Stomach (tissue), 8 donors: ENCODE measurements at regions not wholly inside any gene's neighbourhood (a gene's known extent, or its start where the extent isn't known, plus 50 kb on each side); places are given as distances from the start of the nearest gene placed in this dataset.

Experiments
- DNase-seq, 2 donors: peaks; one replicate each; pipeline versions ENCODE4 v3.0.0 to v3.0.0-alpha.2; 2013 to 2019
- H3K27ac ChIP-seq, 5 donors: fragments of 200-600 bp in 4 of 5; sonication (generic) in 4 of 5; one replicate each; pipeline ENCODE4 v1.5.1; 2013 to 2019; ENCODE audit warnings: mild to moderate bottlenecking in 1 of 5, moderate library complexity in 1 of 5
- H3K27me3 ChIP-seq, 3 donors: fragments of 200-600 bp; sonication (generic); one replicate each; pipeline ENCODE4 v1.5.1; 2017 to 2019; ENCODE audit warnings: mixed run types in 1 of 3
- H3K36me3 ChIP-seq, 4 donors: fragments of 200-600 bp; sonication (generic); 1 replicate in 3 of 4; 2 replicates in 1 of 4; pipeline ENCODE4 v1.5.1; 2016 to 2019
- H3K4me1 ChIP-seq, 4 donors: fragments of 200-600 bp; sonication (generic); one replicate each; pipeline ENCODE4 v1.5.1; 2016 to 2019
- H3K4me3 ChIP-seq, 4 donors: fragments of 200-600 bp; sonication (generic) in 3 of 4; one replicate each; pipeline ENCODE4 v1.5.1; 2016 to 2019; ENCODE audit warnings: mild to moderate bottlenecking in 1 of 4
- H3K9me3 ChIP-seq, 4 donors: fragments of 200-600 bp; sonication (generic); one replicate each; pipeline ENCODE4 v1.5.1; 2016 to 2019
- CTCF ChIP-seq, 7 experiments: fragments of 450-650 bp in 4 of 7; fragments of 200-600 bp in 3 of 7; sonication (generic) in 3 of 7; IDR thresholded peaks; one replicate each; pipeline ENCODE4 v1.5.1; 2016 to 2019; ENCODE audit warnings: antibody characterized with exemption in 7 of 7, control low read depth in 2 of 7, mild to moderate bottlenecking in 1 of 7
- EP300 ChIP-seq: sonication (generic); formaldehyde crosslinking; IDR thresholded peaks from one replicate; pipeline ENCODE4 v1.6.1; 2017; ENCODE audit warnings: antibody characterized with exemption
- POLR2A ChIP-seq, 4 donors: fragments of 450-650 bp; IDR thresholded peaks; one replicate each; pipeline ENCODE4 v1.6.1; 2016; ENCODE audit warnings: antibody characterized with exemption in 4 of 4, control low read depth in 2 of 4, mild to moderate bottlenecking in 1 of 4, moderate library complexity in 1 of 4
- POLR2AphosphoS5 ChIP-seq, 3 donors: sonication (generic); formaldehyde crosslinking; IDR thresholded peaks; one replicate each; pipeline ENCODE4 v1.6.1; 2016; ENCODE audit warnings: antibody characterized with exemption in 3 of 3
- whole genome bisulfite sequencing, 5 donors: extraction: QIAGEN DNeasy Blood & Tissue Kit in 3 of 5; methylation state at CpG; one replicate each; pipeline versions ENCODE4 v1.1.5 to v1.1.7; 2013 to 2018; 5-methylcytosine and 5-hydroxymethylcytosine counted together
- intact Hi-C: fragments of 100-400 bp; cut with DNase I; formaldehyde crosslinking; loops from one replicate; pipeline ENCODE4 v1.15.1; 2023; ENCODE audit warnings: low total_unique reads
- donor health status: healthy with polysubstance abuse.
- donor health status: Bipolar disorder and iron deficiency.
- donor health status: healthy.

DNA sequence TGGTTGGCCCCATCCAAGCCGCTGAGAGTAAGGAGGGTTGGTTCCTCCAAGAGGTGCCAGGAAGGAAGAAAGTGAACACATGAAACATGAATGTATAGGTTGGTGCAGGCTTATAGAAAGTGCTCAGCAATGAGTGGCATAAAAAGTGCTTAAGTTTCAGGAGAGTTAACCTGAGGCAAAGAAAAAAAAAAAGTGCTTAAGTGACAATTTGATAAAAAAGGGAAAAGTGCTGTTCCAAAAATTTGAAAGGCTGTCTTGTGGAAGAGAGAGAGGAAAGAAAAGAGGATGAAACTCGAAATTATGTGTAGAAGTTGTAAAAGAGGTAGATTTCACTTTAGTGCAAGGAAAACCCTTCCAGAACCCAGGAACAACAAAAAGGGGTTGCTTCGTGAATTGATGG lies 85.5 kb upstream of the MAP4K4 start:
- H3K9me3 ChIP-seq, result no peaks in the 10 kb centered on the region
- intact Hi-C loops, result no loop called here
- WGBS, 5 donors, result 81 to 95% (median 92%) methylated on average over 3 of the region's 3 CpGs
- no peak for DNase-seq
- H3K36me3 ChIP-seq, result no peaks in the 10 kb centered on the region
- H3K4me3 ChIP-seq, result no peak overlapping the region
- no peak overlapping the region for H3K27ac ChIP-seq
- no peak for TF ChIP-seq POLR2AphosphoS5 (IDR thresholded peaks at IDR 0.05)
- no peak for TF ChIP-seq EP300
- no peak for TF ChIP-seq POLR2A (IDR thresholded peaks at IDR 0.05)
- no peak for TF ChIP-seq CTCF (IDR thresholded peaks at IDR 0.05)
- peaks cover 0 to 5% (median 0%) of the 10 kb centered on the region in 4 donors for H3K4me1 ChIP-seq
- no peaks in the 10 kb centered on the region for H3K27me3 ChIP-seq

- 89 to 99% (median 95%) methylated on average over 3 of the region's 3 CpGs for WGBS, 5 donors
- DNase-seq, result no peak
- intact Hi-C loops, result no loop called here
These were observed 86.7 kb upstream of the MAP4K4 start for GRCh38 chr2:101610750-101611315.

GRCh38 chr2:101609433-101609832 lies 88.1 kb upstream of the MAP4K4 start:
- DNase-seq, result no peak
- Histone ChIP-seq H3K4me1 (no peaks in the 10 kb centered on the region), H3K36me3 (no peaks in the 10 kb centered on the region), H3K9me3 (no peaks in the 10 kb centered on the region), H3K4me3 (no peak overlapping the region), H3K27me3 (no peaks in the 10 kb centered on the region), H3K27ac (no peak overlapping the region)
- 85 to 97% (median 94%) methylated on average over 4 of the region's 4 CpGs for WGBS, 5 donors
- intact Hi-C loops, result no loop called here
- TF ChIP-seq CTCF (IDR thresholded peaks at IDR 0.05) (no peak), POLR2AphosphoS5 (IDR thresholded peaks at IDR 0.05) (no peak), EP300 (no peak), POLR2A (IDR thresholded peaks at IDR 0.05) (no peak)

More at GRCh38 chr2:101610750-101611315, 86.7 kb upstream of the MAP4K4 start:
- Histone ChIP-seq H3K9me3 (no peaks in the 10 kb centered on the region), H3K4me1 (no peaks in the 10 kb centered on the region), H3K27ac (no peak overlapping the region), H3K27me3 (no peaks in the 10 kb centered on the region), H3K36me3 (no peaks in the 10 kb centered on the region), H3K4me3 (no peak overlapping the region)
- TF ChIP-seq EP300 (no peak), POLR2A (IDR thresholded peaks at IDR 0.05) (no peak), POLR2AphosphoS5 (IDR thresholded peaks at IDR 0.05) (no peak), CTCF (IDR thresholded peaks at IDR 0.05) (no peak)

GRCh38 chr2:101608408-101609310 lies 88.8 kb upstream of the MAP4K4 start:
- Histone ChIP-seq H3K36me3 (no peaks in the 10 kb centered on the region), H3K27me3 (no peaks in the 10 kb centered on the region), H3K4me1 (no peaks in the 10 kb centered on the region), H3K9me3 (no peaks in the 10 kb centered on the region), H3K27ac (no peak overlapping the region), H3K4me3 (no peak overlapping the region)
- no peak for DNase-seq
- TF ChIP-seq POLR2A (IDR thresholded peaks at IDR 0.05), result no peak
- TF ChIP-seq CTCF (IDR thresholded peaks at IDR 0.05), result no peak
- no peak for TF ChIP-seq POLR2AphosphoS5 (IDR thresholded peaks at IDR 0.05)
- intact Hi-C loops, result no loop called here
- WGBS, 5 donors, result 76 to 86% (median 83%) methylated on average over 4 of the region's 4 CpGs
